ENCODE measurements at regions not wholly inside any gene's neighbourhood (a gene's known extent, or its start where the extent isn't known, plus 50 kb on each side); places are given as distances from the start of the nearest gene placed in this dataset.

GRCh38 chr12:31780096-31780495, 51.3 kb upstream of the AMN1 start:
- TF ChIP-seq, protein P1, sequence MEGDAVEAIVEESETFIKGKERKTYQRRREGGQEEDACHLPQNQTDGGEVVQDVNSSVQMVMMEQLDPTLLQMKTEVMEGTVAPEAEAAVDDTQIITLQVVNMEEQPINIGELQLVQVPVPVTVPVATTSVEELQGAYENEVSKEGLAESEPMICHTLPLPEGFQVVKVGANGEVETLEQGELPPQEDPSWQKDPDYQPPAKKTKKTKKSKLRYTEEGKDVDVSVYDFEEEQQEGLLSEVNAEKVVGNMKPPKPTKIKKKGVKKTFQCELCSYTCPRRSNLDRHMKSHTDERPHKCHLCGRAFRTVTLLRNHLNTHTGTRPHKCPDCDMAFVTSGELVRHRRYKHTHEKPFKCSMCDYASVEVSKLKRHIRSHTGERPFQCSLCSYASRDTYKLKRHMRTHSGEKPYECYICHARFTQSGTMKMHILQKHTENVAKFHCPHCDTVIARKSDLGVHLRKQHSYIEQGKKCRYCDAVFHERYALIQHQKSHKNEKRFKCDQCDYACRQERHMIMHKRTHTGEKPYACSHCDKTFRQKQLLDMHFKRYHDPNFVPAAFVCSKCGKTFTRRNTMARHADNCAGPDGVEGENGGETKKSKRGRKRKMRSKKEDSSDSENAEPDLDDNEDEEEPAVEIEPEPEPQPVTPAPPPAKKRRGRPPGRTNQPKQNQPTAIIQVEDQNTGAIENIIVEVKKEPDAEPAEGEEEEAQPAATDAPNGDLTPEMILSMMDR (conservative IDR thresholded peaks at IDR 0.05; ENCODE audit: low read length), result no peak
- TF ChIP-seq EZH2phosphoT487 (IDR thresholded peaks at IDR 0.05; ENCODE audit: borderline replicate concordance), result no peak

Data from Loucy (cell line).